GM12878 (cell line): ENCODE measurements at regions not wholly inside any gene's neighbourhood (a gene's known extent, or its start where the extent isn't known, plus 50 kb on each side); places are given as distances from the start of the nearest gene placed in this dataset.

ENCODE experiments used
- ATAC-seq: fragments of 200-7000 bp; cut with Tn5 transposase; 3 replicates; pipeline ENCODE4 v1.9.1; 2020; ENCODE audit warnings: mild to moderate bottlenecking, moderate library complexity
- BruUV-seq: library from RNA; stranded (reverse); fragments of 400-500 nt; replicated peaks from 2 replicates; lab custom pipeline; 2021; lab: Mats Ljungman, UMichigan
- CTCF ChIA-PET: fragments of 300-600 bp; sonication (Branson Sonifier 250); formaldehyde crosslinking; extraction: SDS; loops from one replicate; lab custom pipeline; 2021; ENCODE audit warnings: inconsistent platforms; lab: Yijun Ruan, JAX
- POLR2A ChIA-PET: fragments of 350-600 bp; formaldehyde crosslinking; extraction: SDS; loops from one replicate; lab custom pipeline; 2021; ENCODE audit warnings: inconsistent platforms; lab: Charles Lee
- RAD21 ChIA-PET: fragments of 300-600 bp; sonication (Branson Sonifier 250); formaldehyde crosslinking; loops from one replicate; lab custom pipeline; 2023; ENCODE audit warnings: antibody characterized with exemption; ENCODE audit not compliant: unreplicated experiment; lab: Charles Lee
- SMC1A ChIA-PET: fragments of 300-600 bp; sonication (Branson Sonifier 250); formaldehyde crosslinking; loops from one replicate; lab custom pipeline; 2023; ENCODE audit not compliant: unreplicated experiment, uncharacterized antibody; lab: Charles Lee
- DNase-seq: peaks from one replicate; pipeline ENCODE4 v3.0.0-alpha.2; 2011; ENCODE audit warnings: low read depth, low spot score
- FAIRE-seq: peaks from 3 replicates; lab custom pipeline; 2011; peaks lifted over from hg19 to GRCh38; lab: Jason Lieb, UNC
- H2AFZ ChIP-seq: 2 replicates; pipeline ENCODE4 v1.6.0; 2011; ENCODE audit warnings: low read depth, low read length, control low read depth; ENCODE audit not compliant: control insufficient read depth
- H3K27ac ChIP-seq: 2 replicates; pipeline ENCODE4 v1.5.1; 2011; ENCODE audit warnings: control low read depth; ENCODE audit not compliant: control insufficient read depth, insufficient read depth
- H3K27me3 ChIP-seq, 2 experiments: replicated peaks in 1 of 2; 2 replicates each; pipeline versions ENCODE4 v1.6.0 to v1.6.1; 2011; ENCODE audit warnings: low read length in 1 of 2; ENCODE audit not compliant: control insufficient read depth in 2 of 2, insufficient read depth in 2 of 2
- H3K36me3 ChIP-seq, 2 experiments: 2 replicates each; pipeline ENCODE4 v1.5.1; 2011; ENCODE audit warnings: low read length in 1 of 2; ENCODE audit not compliant: control insufficient read depth in 2 of 2, insufficient read depth in 2 of 2
- H3K4me1 ChIP-seq: 2 replicates; pipeline ENCODE4 v1.6.1; 2011; ENCODE audit warnings: mild to moderate bottlenecking, low read length, moderate library complexity, mixed read lengths; ENCODE audit not compliant: control insufficient read depth, insufficient read depth
- H3K4me2 ChIP-seq: 2 replicates; pipeline ENCODE4 v1.6.0; 2011; ENCODE audit warnings: control low read depth; ENCODE audit not compliant: control insufficient read depth, insufficient read depth
- H3K4me3 ChIP-seq: fragments of 200-600 bp; sonication (generic); 2 replicates; pipeline ENCODE4 v1.5.1; 2016
- H3K79me2 ChIP-seq: 2 replicates; pipeline ENCODE4 v1.6.0; 2011; ENCODE audit warnings: low read length; ENCODE audit not compliant: control insufficient read depth, insufficient read depth
- H3K9ac ChIP-seq: 2 replicates; pipeline ENCODE4 v1.8.0; 2011; ENCODE audit warnings: low read length, control low read depth, mixed read lengths; ENCODE audit not compliant: control insufficient read depth, insufficient read depth
- H3K9me3 ChIP-seq: replicated peaks from 3 replicates; pipeline ENCODE4 v1.5.1; 2011; ENCODE audit warnings: mild to moderate bottlenecking, low read length; ENCODE audit not compliant: control insufficient read depth, insufficient read depth
- H4K20me1 ChIP-seq: 2 replicates; pipeline ENCODE4 v1.6.0; 2011; ENCODE audit not compliant: control insufficient read depth, insufficient read depth
- DPF2 ChIP-seq: fragments of 450-650 bp; IDR thresholded peaks from 2 replicates; pipeline ENCODE4 v1.6.1; 2017; ENCODE audit warnings: mild to moderate bottlenecking
- MTA2 ChIP-seq: fragments of 450-650 bp; IDR thresholded peaks from 2 replicates; pipeline ENCODE4 v1.6.1; 2016; ENCODE audit warnings: low read depth, mild to moderate bottlenecking, moderate library complexity
- MYB ChIP-seq: fragments of 150-350 bp; IDR thresholded peaks from 2 replicates; pipeline ENCODE4 v1.6.1; 2014; ENCODE audit warnings: mild to moderate bottlenecking, low read depth, low read length, borderline replicate concordance
- NBN ChIP-seq: fragments of 450-650 bp; IDR thresholded peaks from 2 replicates; pipeline ENCODE4 v1.6.1; 2016
- NFYB ChIP-seq: IDR thresholded peaks from 2 replicates; pipeline ENCODE4 v1.6.1; 2011; ENCODE audit warnings: low read depth, mild to moderate bottlenecking, low read length, improper control_type of control experiment, moderate library complexity; ENCODE audit not compliant: insufficient read depth
- PAX5 ChIP-seq: IDR thresholded peaks from 2 replicates; pipeline ENCODE4 v1.6.1; 2011; ENCODE audit warnings: low read depth, low read length, borderline replicate concordance
- PAX8 ChIP-seq: fragments of 450-650 bp; IDR thresholded peaks from 2 replicates; pipeline ENCODE4 v1.6.1; 2017; ENCODE audit warnings: mild to moderate bottlenecking, moderate library complexity
- POLR2A ChIP-seq: IDR thresholded peaks from 2 replicates; pipeline ENCODE4 v1.6.1; 2011; ENCODE audit warnings: low read depth, mild to moderate bottlenecking, low read length
- RAD51 ChIP-seq: fragments of 450-650 bp; IDR thresholded peaks from 2 replicates; pipeline ENCODE4 v1.6.1; 2016; ENCODE audit warnings: moderate library complexity, mild to moderate bottlenecking, inconsistent platforms
- RELB ChIP-seq: fragments of 450-650 bp; IDR thresholded peaks from 2 replicates; pipeline ENCODE4 v1.6.1; 2017; ENCODE audit warnings: low read depth, mild to moderate bottlenecking, moderate library complexity
- STAT3 ChIP-seq: IDR thresholded peaks from 2 replicates; pipeline ENCODE4 v1.6.1; 2011; ENCODE audit warnings: low read depth, low read length, improper control_type of control experiment
- SUPT20H ChIP-seq: IDR thresholded peaks from 2 replicates; pipeline ENCODE4 v1.6.1; 2011; ENCODE audit warnings: low read depth, mild to moderate bottlenecking, low read length, moderate library complexity, borderline replicate concordance; ENCODE audit not compliant: control insufficient read depth
- TCF12 ChIP-seq: IDR thresholded peaks from 2 replicates; pipeline ENCODE4 v1.6.1; 2011; ENCODE audit warnings: low read depth, mild to moderate bottlenecking, low read length
- WGBS: methylation state at CpG from one replicate; pipeline ENCODE4 v1.1.6; 2016; ENCODE audit warnings: low lambda C conversion rate; ENCODE audit not compliant: insufficient replicate concordance, insufficient coverage; ENCODE audit errors: missing lambda C conversion rate; 5-methylcytosine and 5-hydroxymethylcytosine counted together
- in situ Hi-C: fragments of 300-500 bp; cut with MboI; formaldehyde crosslinking; loops from 9 replicates; pipeline ENCODE4 v1.14.3; 2018; ENCODE audit warnings: mixed read lengths
- intact Hi-C: fragments of 100-400 bp; cut with micrococcal nuclease; formaldehyde crosslinking; loops from one replicate; pipeline ENCODE4 v1.14.2; 2022; ENCODE audit not compliant: unreplicated experiment
- TF ChIP-seq, protein P1 (sequence below): fragments of 450-650 bp; IDR thresholded peaks from 2 replicates; pipeline ENCODE4 v1.6.1; 2016; ENCODE audit warnings: mild to moderate bottlenecking
- TF ChIP-seq, protein P2 (sequence below): fragments of 450-650 bp; IDR thresholded peaks from 2 replicates; pipeline ENCODE4 v1.6.1; 2018; ENCODE audit warnings: mild to moderate bottlenecking, low read depth, moderate library complexity; ENCODE audit not compliant: partially characterized antibody
- TF ChIP-seq, protein P3 (sequence below): fragments of 450-650 bp; conservative IDR thresholded peaks from 2 replicates; pipeline ENCODE4 v1.6.1; 2017; ENCODE audit warnings: mild to moderate bottlenecking, moderate library complexity

DNA sequence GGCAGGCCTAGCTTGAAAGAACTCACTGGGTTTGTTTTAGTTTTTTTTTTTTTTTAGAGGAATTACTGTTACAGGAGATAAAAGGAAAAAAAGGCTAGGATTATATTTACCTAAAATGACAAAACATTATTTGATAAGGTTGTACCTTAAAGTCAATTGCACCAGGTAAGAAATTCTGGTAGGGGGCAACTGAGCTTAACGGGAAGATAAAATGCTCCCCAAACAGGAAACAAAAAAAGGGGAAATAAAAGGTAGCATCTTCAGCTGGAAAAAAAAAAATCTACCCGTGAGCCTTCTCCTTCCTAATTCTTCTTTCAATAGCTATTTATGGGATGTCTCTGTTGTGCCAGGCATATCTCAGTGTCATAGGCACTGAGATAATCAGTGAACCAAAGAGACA lies 164.5 kb downstream of the PIK3R1 start:
- in situ Hi-C loops = no loop called here
- Histone ChIP-seq H3K9ac (no peak overlapping the region), H3K79me2 (no peaks in the 10 kb centered on the region), H3K4me3 (no peak overlapping the region), H3K27me3 (no peaks in the 10 kb centered on the region; a peak in 1 of 4 replicates), H3K27ac (no peak overlapping the region), H4K20me1 (no peaks in the 10 kb centered on the region), H3K9me3 (no peaks in the 10 kb centered on the region), H3K36me3 (no peaks in the 10 kb centered on the region), H3K4me2 (no peak overlapping the region), H2AFZ (no peak overlapping the region), H3K4me1 (peaks cover 17% of the 10 kb centered on the region)
- POLR2A ChIA-PET = interaction anchor here (0.7 to 1.9 kb wide), 2 partner anchors 9 to 26 kb away, joined by 3 to 6 read pairs; no protein-coding TSS in a partner anchor
- WGBS = 3% methylated on average over 2 of the region's 2 CpGs
- CTCF ChIA-PET = interaction anchor here (0.9 to 2.0 kb wide), 3 partner anchors 8 to 20 kb away, joined by 3 to 5 read pairs (median 5); no protein-coding TSS in a partner anchor
- no peak for ATAC-seq
- TF ChIP-seq PAX8 (no peak), MYB (no peak), NBN (no peak), NFYB (no peak), STAT3 (no peak), MTA2 (no peak), POLR2A (no peak), TCF12 (no peak), DPF2 (no peak), RELB (no peak), SUPT20H (no peak), RAD51 (no peak), PAX5 (no peak)
- TF ChIP-seq, protein P1, sequence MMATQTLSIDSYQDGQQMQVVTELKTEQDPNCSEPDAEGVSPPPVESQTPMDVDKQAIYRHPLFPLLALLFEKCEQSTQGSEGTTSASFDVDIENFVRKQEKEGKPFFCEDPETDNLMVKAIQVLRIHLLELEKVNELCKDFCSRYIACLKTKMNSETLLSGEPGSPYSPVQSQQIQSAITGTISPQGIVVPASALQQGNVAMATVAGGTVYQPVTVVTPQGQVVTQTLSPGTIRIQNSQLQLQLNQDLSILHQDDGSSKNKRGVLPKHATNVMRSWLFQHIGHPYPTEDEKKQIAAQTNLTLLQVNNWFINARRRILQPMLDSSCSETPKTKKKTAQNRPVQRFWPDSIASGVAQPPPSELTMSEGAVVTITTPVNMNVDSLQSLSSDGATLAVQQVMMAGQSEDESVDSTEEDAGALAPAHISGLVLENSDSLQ = no peak
- TF ChIP-seq, protein P2, sequence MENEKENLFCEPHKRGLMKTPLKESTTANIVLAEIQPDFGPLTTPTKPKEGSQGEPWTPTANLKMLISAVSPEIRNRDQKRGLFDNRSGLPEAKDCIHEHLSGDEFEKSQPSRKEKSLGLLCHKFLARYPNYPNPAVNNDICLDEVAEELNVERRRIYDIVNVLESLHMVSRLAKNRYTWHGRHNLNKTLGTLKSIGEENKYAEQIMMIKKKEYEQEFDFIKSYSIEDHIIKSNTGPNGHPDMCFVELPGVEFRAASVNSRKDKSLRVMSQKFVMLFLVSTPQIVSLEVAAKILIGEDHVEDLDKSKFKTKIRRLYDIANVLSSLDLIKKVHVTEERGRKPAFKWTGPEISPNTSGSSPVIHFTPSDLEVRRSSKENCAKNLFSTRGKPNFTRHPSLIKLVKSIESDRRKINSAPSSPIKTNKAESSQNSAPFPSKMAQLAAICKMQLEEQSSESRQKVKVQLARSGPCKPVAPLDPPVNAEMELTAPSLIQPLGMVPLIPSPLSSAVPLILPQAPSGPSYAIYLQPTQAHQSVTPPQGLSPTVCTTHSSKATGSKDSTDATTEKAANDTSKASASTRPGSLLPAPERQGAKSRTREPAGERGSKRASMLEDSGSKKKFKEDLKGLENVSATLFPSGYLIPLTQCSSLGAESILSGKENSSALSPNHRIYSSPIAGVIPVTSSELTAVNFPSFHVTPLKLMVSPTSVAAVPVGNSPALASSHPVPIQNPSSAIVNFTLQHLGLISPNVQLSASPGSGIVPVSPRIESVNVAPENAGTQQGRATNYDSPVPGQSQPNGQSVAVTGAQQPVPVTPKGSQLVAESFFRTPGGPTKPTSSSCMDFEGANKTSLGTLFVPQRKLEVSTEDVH = no peak
- TF ChIP-seq, protein P3, sequence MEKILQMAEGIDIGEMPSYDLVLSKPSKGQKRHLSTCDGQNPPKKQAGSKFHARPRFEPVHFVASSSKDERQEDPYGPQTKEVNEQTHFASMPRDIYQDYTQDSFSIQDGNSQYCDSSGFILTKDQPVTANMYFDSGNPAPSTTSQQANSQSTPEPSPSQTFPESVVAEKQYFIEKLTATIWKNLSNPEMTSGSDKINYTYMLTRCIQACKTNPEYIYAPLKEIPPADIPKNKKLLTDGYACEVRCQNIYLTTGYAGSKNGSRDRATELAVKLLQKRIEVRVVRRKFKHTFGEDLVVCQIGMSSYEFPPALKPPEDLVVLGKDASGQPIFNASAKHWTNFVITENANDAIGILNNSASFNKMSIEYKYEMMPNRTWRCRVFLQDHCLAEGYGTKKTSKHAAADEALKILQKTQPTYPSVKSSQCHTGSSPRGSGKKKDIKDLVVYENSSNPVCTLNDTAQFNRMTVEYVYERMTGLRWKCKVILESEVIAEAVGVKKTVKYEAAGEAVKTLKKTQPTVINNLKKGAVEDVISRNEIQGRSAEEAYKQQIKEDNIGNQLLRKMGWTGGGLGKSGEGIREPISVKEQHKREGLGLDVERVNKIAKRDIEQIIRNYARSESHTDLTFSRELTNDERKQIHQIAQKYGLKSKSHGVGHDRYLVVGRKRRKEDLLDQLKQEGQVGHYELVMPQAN = no peak
- FAIRE-seq = no peak
- intact Hi-C loops = no loop called here
- BruUV-seq = no TSS peak
- no peak for DNase-seq
- RAD21 ChIA-PET = interaction anchor here (0.6 to 2.1 kb wide), 4 partner anchors 35 to 224 kb away, joined by 3 to 22 read pairs (median 3); no protein-coding TSS in a partner anchor
- SMC1A ChIA-PET = interaction anchor here (0.7 to 4.6 kb wide), 5 partner anchors 11 to 267 kb away, joined by 3 to 36 read pairs (median 10); no protein-coding TSS in a partner anchor
